ENCODE measurements at regions not wholly inside any gene's neighbourhood (a gene's known extent, or its start where the extent isn't known, plus 50 kb on each side); places are given as distances from the start of the nearest gene placed in this dataset.

GRCh38 chr16:13479549-13479948 is 440.4 kb upstream of the ERCC4 start:
- Histone ChIP-seq H3K27ac (ENCODE audit: insufficient read depth, low read length) (no peak overlapping the region), H3K4me2 (ENCODE audit: low read depth, low read length) (no peak overlapping the region), H2BK20ac (ENCODE audit: low read depth, low read length) (no peak overlapping the region), H3K4me3 (ENCODE audit: insufficient read depth, low read depth, low read length) (no peak overlapping the region), H3K56ac (ENCODE audit: extremely low read depth, insufficient read depth, low read length) (no peak overlapping the region), H3K23ac (ENCODE audit: low read depth, low read length) (no peak overlapping the region), H4K8ac (ENCODE audit: low read depth in 2 of 2, low read length in 2 of 2) (no peak overlapping the region), H3K36me3 (ENCODE audit: control insufficient read depth, insufficient read depth, low read length) (no peaks in the 10 kb centered on the region), H3K27me3 (ENCODE audit: control insufficient read depth, insufficient read depth, low read length) (no peaks in the 10 kb centered on the region), H4K91ac (ENCODE audit: insufficient read depth, low read depth, low read length) (no peak overlapping the region), H2AK5ac (ENCODE audit: low read depth, low read length) (no peak overlapping the region), H2BK15ac (ENCODE audit: low read depth, low read length) (no peak overlapping the region), H3K9ac (ENCODE audit: low read depth, low read length) (no peak overlapping the region), H2BK5ac (ENCODE audit: low read depth, low read length, poor library complexity, severe bottlenecking) (no peak overlapping the region), H2BK120ac (ENCODE audit: low read depth, low read length) (no peak overlapping the region), H4K5ac (ENCODE audit: low read depth, low read length) (no peak overlapping the region), H3K79me1 (ENCODE audit: low read depth in 1 of 2, low read length in 2 of 2) (no peaks in the 10 kb centered on the region), H3K4ac (ENCODE audit: low read depth, low read length) (no peak overlapping the region), H4K20me1 (ENCODE audit: insufficient read depth, low read length) (no peaks in the 10 kb centered on the region), H3K9me1 (ENCODE audit: insufficient read depth, low read length) (no peaks in the 10 kb centered on the region), H3K4me1 (ENCODE audit: control insufficient read depth, insufficient read depth, low read length) (no peaks in the 10 kb centered on the region), H3K9me3 (ENCODE audit: control insufficient read depth, insufficient read depth, low read length) (peaks cover 23% of the 10 kb centered on the region), H2AFZ (replicated peaks; ENCODE audit: low read length, poor library complexity) (no peak overlapping the region), H2AK9ac (replicated peaks; ENCODE audit: low read depth, low read length, poor library complexity) (no peak overlapping the region), H3K18ac (ENCODE audit: low read depth, low read length) (no peak overlapping the region), H3K14ac (replicated peaks; ENCODE audit: low read depth, low read length) (no peak overlapping the region)
- ChIA-PET POLR2A (ENCODE audit: unreplicated experiment) (no interaction called here), CTCF (no interaction called here)
- intact Hi-C loops (cut with micrococcal nuclease), result no loop called here
- DNase-seq, result no peak
- no peak for ATAC-seq (ENCODE audit: low read depth)
- TF ChIP-seq CTCF (conservative IDR thresholded peaks at IDR 0.05; ENCODE audit: low read depth, low read length) (no peak), RFX5 (IDR thresholded peaks at IDR 0.05; ENCODE audit: low read depth, low read length) (no peak), CEBPB (IDR thresholded peaks at IDR 0.05; ENCODE audit: low read depth, low read length) (no peak), NFE2L2 (IDR thresholded peaks at IDR 0.05; ENCODE audit: low read depth, low read length) (no peak), USF2 (IDR thresholded peaks at IDR 0.05; ENCODE audit: low read depth, low read length) (no peak), RCOR1 (IDR thresholded peaks at IDR 0.05; ENCODE audit: insufficient replicate concordance, low read length) (no peak)
- in situ Hi-C loops (cut with MboI; ENCODE audit: low sequenced_read_pairs), result no loop called here
- WGBS, 2 experiments (ENCODE audit: extremely low coverage in 2 of 2, insufficient read length in 1 of 2), result no CpG with 5 or more reads among the region's 7 CpGs
- no TSS peak for BruUV-seq (replicated peaks)
- dilution Hi-C loops (cut with HindIII; ENCODE audit: low sequenced_read_pairs, unreplicated experiment), result no loop called here

Measured in IMR-90 (cell line).